A549 (cell line): ENCODE measurements at regions not wholly inside any gene's neighbourhood (a gene's known extent, or its start where the extent isn't known, plus 50 kb on each side); places are given as distances from the start of the nearest gene placed in this dataset.

Source experiments
- CTCF ChIP-seq: fragments of >200 bp; sonication (Bioruptor Twin); formaldehyde crosslinking; IDR thresholded peaks from 3 replicates; pipeline ENCODE4 v1.5.1; 2016
- EP300 ChIP-seq, 2 experiments: fragments of >200 bp; sonication (Bioruptor Twin); formaldehyde crosslinking; IDR thresholded peaks; 2 replicates in 1 of 2; 3 replicates in 1 of 2; pipeline ENCODE4 v1.6.1; 2016 to 2017
- GATA3 ChIP-seq: IDR thresholded peaks from 2 replicates; pipeline ENCODE4 v1.6.1; 2012; ENCODE audit warnings: borderline replicate concordance
- HMGXB4 ChIP-seq: fragments of 250-450 bp; sonication (Bioruptor Pico); IDR thresholded peaks from 2 replicates; pipeline ENCODE4 v1.5.0; 2021; ENCODE audit warnings: mild to moderate bottlenecking, moderate library complexity, borderline replicate concordance
- JUNB ChIP-seq: fragments of >200 bp; sonication (Bioruptor Twin); formaldehyde crosslinking; IDR thresholded peaks from 2 replicates; pipeline ENCODE4 v1.6.1; 2016
- KDM1A ChIP-seq: fragments of 200-600 bp; sonication (generic); IDR thresholded peaks from 2 replicates; pipeline ENCODE4 v1.6.1; 2016; ENCODE audit warnings: low read depth, mild to moderate bottlenecking
- MAZ ChIP-seq: fragments of 150-350 bp; IDR thresholded peaks from 2 replicates; pipeline ENCODE4 v1.6.1; 2014; ENCODE audit warnings: antibody characterized with exemption, low read depth, low read length, borderline replicate concordance
- TFCP2L1 ChIP-seq: fragments of 250-450 bp; sonication (Bioruptor Pico); IDR thresholded peaks from 2 replicates; pipeline ENCODE4 v1.5.0; 2021; ENCODE audit warnings: mild to moderate bottlenecking
- TF ChIP-seq, protein P1 (sequence below): IDR thresholded peaks from 2 replicates; pipeline ENCODE4 v1.6.1; 2012
- TF ChIP-seq, protein P2 (sequence below): fragments of 450-650 bp; IDR thresholded peaks from 2 replicates; pipeline ENCODE4 v1.6.1; 2014; ENCODE audit warnings: antibody characterized with exemption

- TF ChIP-seq HMGXB4: no peak
- no peak for TF ChIP-seq TFCP2L1 (CRISPR knock-in tag)
- TF ChIP-seq CTCF: no peak
- TF ChIP-seq KDM1A: no peak
- TF ChIP-seq, protein P1, sequence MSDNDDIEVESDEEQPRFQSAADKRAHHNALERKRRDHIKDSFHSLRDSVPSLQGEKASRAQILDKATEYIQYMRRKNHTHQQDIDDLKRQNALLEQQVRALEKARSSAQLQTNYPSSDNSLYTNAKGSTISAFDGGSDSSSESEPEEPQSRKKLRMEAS: no peak
- no peak for TF ChIP-seq JUNB
- TF ChIP-seq EP300 (IDR thresholded peaks at IDR 0.05): no peak
- TF ChIP-seq, protein P2, sequence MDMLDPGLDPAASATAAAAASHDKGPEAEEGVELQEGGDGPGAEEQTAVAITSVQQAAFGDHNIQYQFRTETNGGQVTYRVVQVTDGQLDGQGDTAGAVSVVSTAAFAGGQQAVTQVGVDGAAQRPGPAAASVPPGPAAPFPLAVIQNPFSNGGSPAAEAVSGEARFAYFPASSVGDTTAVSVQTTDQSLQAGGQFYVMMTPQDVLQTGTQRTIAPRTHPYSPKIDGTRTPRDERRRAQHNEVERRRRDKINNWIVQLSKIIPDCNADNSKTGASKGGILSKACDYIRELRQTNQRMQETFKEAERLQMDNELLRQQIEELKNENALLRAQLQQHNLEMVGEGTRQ: no peak
- TF ChIP-seq GATA3: no peak
- TF ChIP-seq MAZ: no peak
Measured at GRCh38 chr12:125525879-125526278, 460.6 kb downstream of the AACS start.
